ENCODE measurements at regions not wholly inside any gene's neighbourhood (a gene's known extent, or its start where the extent isn't known, plus 50 kb on each side); places are given as distances from the start of the nearest gene placed in this dataset.

DNA sequence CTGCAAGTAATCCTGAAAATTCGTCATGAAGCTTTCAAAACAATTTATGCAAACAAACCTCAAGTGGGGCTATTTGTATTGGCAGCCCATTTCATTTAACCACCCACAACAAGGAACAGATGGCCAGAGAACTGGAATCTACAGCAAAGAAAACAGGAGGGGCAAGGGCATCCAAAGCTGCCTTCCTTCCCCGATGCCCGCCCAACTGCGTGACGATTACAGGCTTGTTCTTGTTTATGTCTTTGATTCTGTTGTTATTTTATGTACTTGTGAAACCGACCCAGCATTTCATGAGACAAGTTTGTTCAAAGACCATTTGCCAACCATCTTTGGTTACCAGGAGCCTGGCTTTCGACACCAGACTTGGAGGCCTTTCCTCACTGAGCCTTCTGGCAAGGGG lies 59.1 kb upstream of the IRX6 start:
- Histone ChIP-seq H3K27me3 (no peaks in the 10 kb centered on the region), H3K4me3 (no peak overlapping the region), H3K36me3 (no peaks in the 10 kb centered on the region), H3K27ac (no peak overlapping the region), H3K9me3 (no peaks in the 10 kb centered on the region), H3K4me1 (no peaks in the 10 kb centered on the region)
- no peak for DNase-seq
- TF ChIP-seq, protein P1, sequence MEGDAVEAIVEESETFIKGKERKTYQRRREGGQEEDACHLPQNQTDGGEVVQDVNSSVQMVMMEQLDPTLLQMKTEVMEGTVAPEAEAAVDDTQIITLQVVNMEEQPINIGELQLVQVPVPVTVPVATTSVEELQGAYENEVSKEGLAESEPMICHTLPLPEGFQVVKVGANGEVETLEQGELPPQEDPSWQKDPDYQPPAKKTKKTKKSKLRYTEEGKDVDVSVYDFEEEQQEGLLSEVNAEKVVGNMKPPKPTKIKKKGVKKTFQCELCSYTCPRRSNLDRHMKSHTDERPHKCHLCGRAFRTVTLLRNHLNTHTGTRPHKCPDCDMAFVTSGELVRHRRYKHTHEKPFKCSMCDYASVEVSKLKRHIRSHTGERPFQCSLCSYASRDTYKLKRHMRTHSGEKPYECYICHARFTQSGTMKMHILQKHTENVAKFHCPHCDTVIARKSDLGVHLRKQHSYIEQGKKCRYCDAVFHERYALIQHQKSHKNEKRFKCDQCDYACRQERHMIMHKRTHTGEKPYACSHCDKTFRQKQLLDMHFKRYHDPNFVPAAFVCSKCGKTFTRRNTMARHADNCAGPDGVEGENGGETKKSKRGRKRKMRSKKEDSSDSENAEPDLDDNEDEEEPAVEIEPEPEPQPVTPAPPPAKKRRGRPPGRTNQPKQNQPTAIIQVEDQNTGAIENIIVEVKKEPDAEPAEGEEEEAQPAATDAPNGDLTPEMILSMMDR (IDR thresholded peaks at IDR 0.05) = no peak
- no peak for TF ChIP-seq POLR2A (IDR thresholded peaks at IDR 0.05)

GRCh38 chr16:55265926-55266325 lies 58.1 kb upstream of the IRX6 start:
- Histone ChIP-seq H3K4me3 (no peak overlapping the region), H3K36me3 (no peaks in the 10 kb centered on the region), H3K27me3 (no peaks in the 10 kb centered on the region), H3K9me3 (no peaks in the 10 kb centered on the region), H3K4me1 (no peaks in the 10 kb centered on the region), H3K27ac (no peak overlapping the region)
- TF ChIP-seq, protein P1 (IDR thresholded peaks at IDR 0.05) = no peak
- TF ChIP-seq POLR2A (IDR thresholded peaks at IDR 0.05) = no peak
- DNase-seq = no peak

- Histone ChIP-seq H3K9me3 (no peaks in the 10 kb centered on the region), H3K27ac (no peak overlapping the region), H3K27me3 (no peaks in the 10 kb centered on the region), H3K36me3 (no peaks in the 10 kb centered on the region), H3K4me3 (no peak overlapping the region), H3K4me1 (no peaks in the 10 kb centered on the region)
- DNase-seq = no peak
- TF ChIP-seq, protein P1 (IDR thresholded peaks at IDR 0.05) = no peak
- no peak for TF ChIP-seq POLR2A (IDR thresholded peaks at IDR 0.05)
Observed at GRCh38 chr16:55271945-55272513, 52.0 kb upstream of the IRX6 start.

DNA sequence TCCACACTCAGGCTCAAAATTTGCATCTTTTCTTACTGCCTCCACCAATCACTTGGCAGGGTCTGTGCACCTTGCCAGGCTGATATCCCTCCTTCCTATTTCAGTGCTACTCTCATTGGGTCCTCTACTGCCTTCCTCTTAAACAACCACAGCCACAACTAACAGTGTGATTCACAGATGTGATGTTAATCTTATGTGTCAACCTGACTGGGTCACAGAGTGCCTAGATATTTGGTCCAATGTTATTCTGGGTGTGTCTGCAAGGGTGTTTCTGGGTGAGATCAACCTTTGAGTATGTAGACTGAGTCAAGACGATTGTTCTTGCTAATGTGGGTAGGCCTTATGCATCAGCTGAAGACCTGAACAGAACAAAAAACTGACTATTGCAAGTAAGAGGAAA lies 51.3 kb upstream of the IRX6 start:
- no peak overlapping the region for H3K4me3 ChIP-seq
- TF ChIP-seq, protein P1 (IDR thresholded peaks at IDR 0.05) = no peak
- TF ChIP-seq POLR2A (IDR thresholded peaks at IDR 0.05) = no peak
- H3K27me3 ChIP-seq = no peaks in the 10 kb centered on the region

DNA sequence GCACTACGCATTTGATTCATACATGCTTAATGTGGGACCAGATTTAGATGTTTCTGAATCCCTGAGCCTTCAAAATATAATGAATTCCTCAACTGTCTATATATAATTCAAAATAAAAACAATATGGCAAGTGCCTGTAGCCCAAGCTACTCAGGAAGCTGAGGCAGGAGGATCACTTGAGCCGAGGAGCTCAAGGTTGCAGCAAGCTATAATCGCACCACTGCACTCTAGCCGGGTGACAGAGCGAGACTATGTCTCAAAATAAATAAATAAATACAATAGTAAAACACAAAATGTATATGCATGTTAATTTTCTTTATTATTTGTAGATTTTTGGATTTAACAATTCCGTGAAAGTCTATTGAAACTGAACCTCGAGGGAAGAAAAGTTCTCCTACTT lies 50.6 kb upstream of the IRX6 start:
- H3K27ac ChIP-seq = no peak overlapping the region
- H3K4me1 ChIP-seq = no peaks in the 10 kb centered on the region
- no peak for DNase-seq
- no peak overlapping the region for H3K4me3 ChIP-seq
- H3K27me3 ChIP-seq = no peaks in the 10 kb centered on the region
- no peak for TF ChIP-seq POLR2A (IDR thresholded peaks at IDR 0.05)
- TF ChIP-seq, protein P1 (IDR thresholded peaks at IDR 0.05) = no peak
- no peaks in the 10 kb centered on the region for H3K36me3 ChIP-seq
- H3K9me3 ChIP-seq = no peaks in the 10 kb centered on the region

More for the DNA sequence above, 51.3 kb upstream of the IRX6 start:
- no peak overlapping the region for H3K27ac ChIP-seq
- DNase-seq = no peak
- H3K4me1 ChIP-seq = no peaks in the 10 kb centered on the region
- H3K9me3 ChIP-seq = no peaks in the 10 kb centered on the region
- no peaks in the 10 kb centered on the region for H3K36me3 ChIP-seq

- DNase-seq = no peak
- TF ChIP-seq POLR2A (IDR thresholded peaks at IDR 0.05) = no peak
- TF ChIP-seq, protein P1 (IDR thresholded peaks at IDR 0.05) = no peak
- no peaks in the 10 kb centered on the region for H3K27me3 ChIP-seq
Observed at GRCh38 chr16:55273959-55274358, 50.0 kb upstream of the IRX6 start.

More at GRCh38 chr16:55273959-55274358, 50.0 kb upstream of the IRX6 start:
- no peaks in the 10 kb centered on the region for H3K4me1 ChIP-seq
- H3K27ac ChIP-seq = no peak overlapping the region
- H3K9me3 ChIP-seq = no peaks in the 10 kb centered on the region
- no peak overlapping the region for H3K4me3 ChIP-seq
- H3K36me3 ChIP-seq = no peaks in the 10 kb centered on the region

Measured in Peyer's patch (tissue), 4 donors.